Caki2 (cell line): ENCODE measurements at regions not wholly inside any gene's neighbourhood (a gene's known extent, or its start where the extent isn't known, plus 50 kb on each side); places are given as distances from the start of the nearest gene placed in this dataset.

Experiments used
- DNase-seq: peaks from one replicate; pipeline ENCODE4 v3.0.0-alpha.2; 2015; ENCODE audit warnings: low read depth
- in situ Hi-C: cut with HindIII; loops from 2 replicates; pipeline ENCODE4 v1.10.0; 2016; ENCODE audit warnings: low sequenced_read_pairs, low pct_unique_long_range_greater_than_20kb, mixed read lengths

- in situ Hi-C loops, result no loop called here
- no peak for DNase-seq
These were observed 119.2 kb upstream of the C11orf87 start for GRCh38 chr11:109302591-109303334.

- in situ Hi-C loops, result no loop called here
- DNase-seq, result no peak
These were observed 118.6 kb upstream of the C11orf87 start for GRCh38 chr11:109303342-109303741.

- in situ Hi-C loops, result no loop called here
- no peak for DNase-seq
These were observed 117.8 kb upstream of the C11orf87 start for GRCh38 chr11:109304159-109304558.

DNA sequence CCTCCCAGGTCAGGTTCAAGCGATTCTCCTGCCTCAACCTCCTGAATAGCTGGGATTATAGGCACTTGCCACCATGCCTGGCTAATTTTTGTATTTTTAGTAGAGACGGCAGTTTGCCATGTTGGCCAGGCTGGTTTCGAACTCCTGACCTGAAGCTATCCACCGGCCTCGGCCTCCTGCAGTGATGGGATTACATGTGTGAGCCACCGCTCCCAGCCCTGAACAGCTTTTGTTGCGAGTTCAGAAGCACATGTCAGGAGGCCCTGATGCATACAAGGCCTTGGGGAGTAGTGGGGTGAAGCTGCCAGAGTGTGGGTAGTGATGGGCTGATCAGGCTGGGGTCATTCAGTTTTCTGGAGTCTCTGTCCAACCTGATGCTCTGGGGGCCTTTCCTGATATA is 117.0 kb upstream of the C11orf87 start:
- in situ Hi-C loops, result no loop called here

DNA sequence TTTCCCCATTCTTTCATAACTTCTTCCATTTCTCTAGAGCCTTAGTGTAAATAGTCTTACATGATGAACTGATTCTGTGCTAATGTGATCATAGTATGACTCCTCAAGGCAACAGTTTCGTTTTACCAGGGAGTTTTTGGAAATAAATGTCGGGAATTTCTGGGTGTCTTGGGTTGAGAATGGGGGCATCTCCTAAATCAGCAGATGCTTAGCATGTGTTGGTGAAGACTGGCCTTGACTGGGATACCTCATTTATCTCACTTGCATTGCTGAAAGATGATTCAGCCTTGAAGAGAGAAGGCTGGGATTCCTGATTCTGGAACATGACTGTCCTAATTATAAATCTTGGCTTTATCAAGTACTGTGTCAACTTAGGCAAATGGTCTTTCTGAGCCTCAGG is 115.7 kb upstream of the C11orf87 start:
- in situ Hi-C loops, result no loop called here
- no peak for DNase-seq

More for the DNA sequence above, 117.0 kb upstream of the C11orf87 start:
- DNase-seq, result no peak

- in situ Hi-C loops, result no loop called here
- no peak for DNase-seq
These were observed 114.6 kb upstream of the C11orf87 start for GRCh38 chr11:109307366-109307765.

DNA sequence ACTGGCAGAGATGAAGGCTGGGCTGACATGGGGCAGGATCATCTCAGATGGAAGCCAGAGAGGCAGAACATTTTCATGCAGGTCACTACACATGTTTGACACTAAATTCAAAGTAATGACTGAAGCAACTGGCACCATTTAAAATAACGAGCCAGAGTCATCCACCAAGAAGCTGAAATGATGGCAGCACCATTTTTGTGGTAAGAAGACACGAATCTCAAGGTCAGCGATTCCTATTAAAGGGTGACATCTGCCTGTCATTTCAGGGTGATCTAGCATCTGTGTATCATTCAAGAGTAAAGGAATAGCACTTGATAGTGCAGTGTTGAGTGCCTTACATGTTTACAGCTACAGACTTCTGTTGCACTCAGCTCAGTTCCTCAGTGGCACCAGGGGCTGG is 113.4 kb upstream of the C11orf87 start:
- in situ Hi-C loops, result no loop called here
- no peak for DNase-seq

GRCh38 chr11:109309153-109309552 is 112.8 kb upstream of the C11orf87 start:
- no peak for DNase-seq
- in situ Hi-C loops, result no loop called here

DNA sequence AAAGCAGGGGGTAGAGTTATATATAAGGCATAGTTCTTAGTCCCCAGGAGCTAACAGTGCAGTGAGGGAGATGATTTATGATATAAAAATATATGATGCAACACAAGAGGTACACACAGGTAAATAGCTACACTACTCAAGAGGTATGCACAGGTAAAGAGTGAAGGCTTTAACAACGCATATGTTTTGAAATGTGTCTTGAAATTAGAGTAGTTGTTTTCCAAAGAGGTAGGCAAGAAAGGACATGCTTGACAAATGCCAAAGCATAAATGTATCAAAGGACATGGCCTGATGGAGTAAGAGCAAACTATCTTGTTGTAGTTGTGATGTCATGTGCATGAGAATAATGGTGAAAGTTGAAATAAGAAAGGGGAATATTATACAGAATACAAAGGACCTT is 104.3 kb upstream of the C11orf87 start:
- in situ Hi-C loops, result no loop called here
- DNase-seq, result no peak

DNA sequence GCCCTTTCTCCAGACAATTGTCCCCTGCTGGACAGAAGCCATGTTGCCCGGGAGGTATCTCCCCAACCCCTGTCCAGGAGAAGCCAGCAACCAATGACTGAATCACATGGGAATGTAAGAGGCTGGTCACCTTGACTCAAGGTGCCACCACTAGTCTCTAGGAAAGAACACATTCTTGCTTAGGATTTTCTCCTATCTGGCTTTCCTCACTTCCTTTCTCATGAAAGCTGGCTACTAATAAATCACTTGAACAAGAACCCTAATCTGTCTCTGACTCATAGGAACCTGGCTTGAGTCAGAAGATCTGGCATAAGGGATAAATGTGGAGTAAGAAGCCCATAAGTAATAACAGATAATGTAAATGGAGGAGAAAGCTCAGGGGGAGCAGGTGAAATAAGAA is 101.4 kb upstream of the C11orf87 start:
- DNase-seq, result no peak
- in situ Hi-C loops, result no loop called here

DNA sequence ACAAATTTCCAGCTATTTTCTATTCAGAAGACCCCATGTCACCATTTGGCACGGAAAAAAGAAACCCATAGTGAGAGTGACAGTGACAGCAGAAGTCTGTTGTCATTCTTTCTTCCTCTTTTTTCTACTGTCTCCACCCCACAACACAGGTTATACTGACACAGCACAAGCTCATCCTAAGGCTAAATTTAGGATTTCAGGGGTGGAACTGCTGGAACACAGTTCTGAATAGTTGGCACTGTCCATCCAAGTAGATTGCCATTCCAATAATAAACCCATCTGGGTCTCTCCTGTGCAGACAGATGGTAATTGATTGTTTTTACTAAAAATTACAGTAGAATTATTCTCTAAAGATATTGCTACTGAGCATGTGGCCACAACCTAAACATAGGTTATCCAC is 95.2 kb upstream of the C11orf87 start:
- in situ Hi-C loops, result no loop called here

DNA sequence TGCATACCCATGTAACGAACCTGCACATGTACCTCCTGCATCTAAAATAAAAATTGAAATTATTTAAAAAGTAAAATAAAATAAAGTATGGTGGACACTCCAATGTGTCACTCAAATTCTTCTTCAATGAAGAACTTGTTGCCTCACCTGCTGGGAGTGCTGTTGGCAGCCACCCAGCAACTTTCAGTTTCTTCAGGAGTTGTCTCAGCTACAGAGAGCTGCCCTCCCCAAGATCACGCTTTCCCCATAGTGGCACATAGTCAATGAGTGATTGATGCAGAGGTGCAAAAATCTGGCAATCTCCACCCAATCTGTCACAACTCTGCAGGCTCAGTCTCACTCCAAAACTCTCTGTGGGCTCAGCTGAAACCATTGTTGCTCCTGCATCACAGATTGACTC is 92.3 kb upstream of the C11orf87 start:
- DNase-seq, result no peak
- in situ Hi-C loops, result no loop called here

More for the DNA sequence above, 95.2 kb upstream of the C11orf87 start:
- DNase-seq, result no peak

GRCh38 chr11:109338131-109338530 is 83.9 kb upstream of the C11orf87 start:
- in situ Hi-C loops, result no loop called here
- no peak for DNase-seq

- in situ Hi-C loops, result no loop called here
These were observed 79.7 kb upstream of the C11orf87 start for GRCh38 chr11:109342261-109342660.

GRCh38 chr11:109343242-109343641 is 78.7 kb upstream of the C11orf87 start:
- in situ Hi-C loops, result no loop called here
- DNase-seq, result no peak

More at GRCh38 chr11:109342261-109342660, 79.7 kb upstream of the C11orf87 start:
- no peak for DNase-seq

GRCh38 chr11:109347304-109347703 is 74.7 kb upstream of the C11orf87 start:
- in situ Hi-C loops, result no loop called here
- DNase-seq, result no peak

DNA sequence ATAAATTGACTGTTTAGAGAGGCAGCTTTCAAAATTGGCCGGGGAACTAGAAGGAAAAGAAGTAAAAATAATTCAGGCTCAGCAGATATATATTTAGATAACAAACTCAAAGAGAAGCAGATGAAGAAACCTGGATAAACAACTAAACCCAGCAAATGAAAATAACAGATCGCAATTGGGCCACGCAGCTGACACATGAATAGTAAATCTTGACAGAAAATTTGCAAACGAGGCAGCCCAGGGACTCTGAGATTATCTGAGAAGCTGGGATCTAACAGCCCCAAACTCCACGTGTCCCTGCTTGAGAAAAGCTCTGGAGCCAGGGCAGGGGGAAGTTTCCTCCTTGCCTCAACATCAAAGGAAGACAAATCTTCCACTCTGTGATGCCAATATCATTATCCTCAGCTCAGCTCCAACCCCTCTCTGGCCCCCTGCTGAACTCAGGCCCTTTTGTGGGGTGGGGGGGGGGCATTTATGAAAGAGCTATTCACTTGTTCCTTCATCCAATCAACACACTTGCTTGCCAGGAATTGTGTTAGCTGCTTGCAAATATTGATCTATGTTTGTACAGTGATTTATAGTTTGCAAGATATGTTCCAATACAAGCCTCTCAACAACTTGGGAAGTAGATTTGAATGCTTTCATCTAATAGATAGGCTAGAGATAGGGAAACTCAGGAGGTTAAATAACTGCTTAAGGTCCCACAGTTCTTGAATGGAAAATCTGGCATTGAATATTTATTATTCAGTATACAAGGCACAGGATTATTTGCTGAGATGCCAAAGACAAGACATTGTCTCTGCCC is 72.5 kb upstream of the C11orf87 start:
- DNase-seq, result no peak
- in situ Hi-C loops, result no loop called here

DNA sequence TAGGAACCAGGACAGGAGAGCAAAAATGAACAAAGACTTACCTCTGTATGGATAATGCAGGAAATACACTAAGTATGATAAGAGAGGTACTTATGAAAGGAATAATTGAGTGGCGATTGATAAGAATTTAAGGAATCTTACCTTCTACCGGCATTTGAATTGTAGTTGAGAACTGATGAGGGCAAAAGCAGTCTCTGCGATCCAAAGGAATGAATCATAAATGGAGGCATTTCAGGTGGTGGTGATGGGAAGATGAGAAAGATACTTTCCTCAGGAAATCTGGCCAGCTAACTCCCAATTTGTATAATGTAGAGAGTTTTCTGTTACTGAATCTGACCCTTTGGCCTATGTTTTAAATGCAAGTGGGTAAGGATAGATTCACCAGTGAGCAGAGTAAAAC is 71.9 kb upstream of the C11orf87 start:
- DNase-seq, result no peak
- in situ Hi-C loops, result no loop called here

DNA sequence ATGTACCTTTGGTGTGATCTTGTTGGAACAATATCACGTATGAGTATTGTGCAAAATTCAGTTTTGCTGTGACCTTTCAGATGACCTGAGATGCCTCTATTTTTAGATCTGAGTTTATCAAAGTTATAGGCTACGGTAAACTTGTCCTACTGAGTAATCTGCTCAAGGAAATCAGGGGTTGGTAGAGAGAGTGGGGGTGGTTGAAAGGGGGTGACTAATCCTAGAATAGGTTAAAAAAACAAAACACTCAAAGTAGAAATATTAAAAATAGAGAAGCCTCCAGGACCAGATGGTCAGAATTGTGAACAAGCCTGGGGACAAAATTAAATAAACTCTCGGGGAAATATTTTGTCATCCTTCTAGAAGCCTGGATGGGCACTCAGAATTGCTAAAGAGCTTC is 59.9 kb upstream of the C11orf87 start:
- in situ Hi-C loops, result no loop called here
- DNase-seq, result no peak

GRCh38 chr11:109363682-109364081 is 58.3 kb upstream of the C11orf87 start:
- no peak for DNase-seq
- in situ Hi-C loops, result no loop called here
